ENCODE measurements at regions not wholly inside any gene's neighbourhood (a gene's known extent, or its start where the extent isn't known, plus 50 kb on each side); places are given as distances from the start of the nearest gene placed in this dataset.
"Not testable (repeated sequence)": the region's sequence is repeated elsewhere in the genome, so short reads cannot be mapped to it uniquely, and the experiment has no call there.

DNA sequence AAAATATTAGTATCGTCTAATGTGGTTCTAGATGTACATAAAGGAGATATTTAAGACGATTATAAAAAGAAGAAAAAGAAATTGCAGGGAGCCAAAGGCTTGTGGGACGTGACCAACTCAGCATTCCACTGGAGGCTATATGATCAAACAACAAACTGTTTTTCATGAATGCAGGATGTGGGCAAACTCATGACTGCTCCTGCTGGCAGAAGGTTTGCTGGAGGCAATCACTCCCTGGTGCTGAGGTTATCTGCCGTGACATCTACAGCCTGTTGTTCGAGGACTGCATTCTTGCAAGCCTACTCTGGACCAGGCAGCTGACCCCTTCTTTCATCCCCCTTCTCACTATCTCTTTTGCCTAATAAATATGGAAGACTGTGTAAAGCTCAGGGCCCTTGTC lies 518.1 kb downstream of the UQCRFS1 start:
- FAIRE-seq, result no peak
- no peak for DNase-seq (ENCODE audit: insufficient read length, low spot score)
- TF ChIP-seq TAF1 (IDR thresholded peaks at IDR 0.05; ENCODE audit: low read depth, low read length) (no peak), POLR2A (IDR thresholded peaks at IDR 0.05; ENCODE audit: low read depth, low read length) (no peak), POU2F2 (IDR thresholded peaks at IDR 0.05; ENCODE audit: low read depth, low read length) (no peak), POLR2AphosphoS5 (IDR thresholded peaks at IDR 0.05; ENCODE audit: low read depth, low read length) (no peak), SPI1 (IDR thresholded peaks at IDR 0.05; ENCODE audit: low read depth, low read length) (no peak), PAX5 (IDR thresholded peaks at IDR 0.05; ENCODE audit: insufficient read depth, low read length, severe bottlenecking) (no peak)

DNA sequence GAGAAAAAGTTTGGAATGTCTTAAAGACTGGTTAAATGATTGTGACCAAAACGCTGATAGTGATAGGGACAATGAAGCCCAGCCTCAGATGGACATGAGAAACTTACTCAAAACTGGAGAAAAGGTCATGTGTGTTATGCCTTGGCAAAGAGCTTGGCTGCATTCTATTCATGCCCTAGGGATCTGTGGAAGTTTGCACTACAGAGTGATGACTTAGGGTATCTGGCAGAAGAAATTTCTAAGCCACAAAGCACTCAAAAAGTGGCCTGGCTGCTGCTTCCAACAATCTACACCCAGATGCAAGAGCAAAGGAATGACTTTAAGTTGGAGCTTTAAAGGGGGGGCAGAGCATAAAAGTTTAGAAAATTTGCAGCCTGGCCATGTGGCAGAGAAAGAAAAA lies 521.3 kb downstream of the UQCRFS1 start:
- DNase-seq (ENCODE audit: insufficient read length, low spot score) (no peak), FAIRE-seq (no peak)
- TF ChIP-seq PAX5 (IDR thresholded peaks at IDR 0.05; ENCODE audit: insufficient read depth, low read length, severe bottlenecking) (no peak), POU2F2 (IDR thresholded peaks at IDR 0.05; ENCODE audit: low read depth, low read length) (no peak), POLR2A (IDR thresholded peaks at IDR 0.05; ENCODE audit: low read depth, low read length) (no peak), TAF1 (IDR thresholded peaks at IDR 0.05; ENCODE audit: low read depth, low read length) (no peak), POLR2AphosphoS5 (IDR thresholded peaks at IDR 0.05; ENCODE audit: low read depth, low read length) (no peak), SPI1 (IDR thresholded peaks at IDR 0.05; ENCODE audit: low read depth, low read length) (no peak)

DNA sequence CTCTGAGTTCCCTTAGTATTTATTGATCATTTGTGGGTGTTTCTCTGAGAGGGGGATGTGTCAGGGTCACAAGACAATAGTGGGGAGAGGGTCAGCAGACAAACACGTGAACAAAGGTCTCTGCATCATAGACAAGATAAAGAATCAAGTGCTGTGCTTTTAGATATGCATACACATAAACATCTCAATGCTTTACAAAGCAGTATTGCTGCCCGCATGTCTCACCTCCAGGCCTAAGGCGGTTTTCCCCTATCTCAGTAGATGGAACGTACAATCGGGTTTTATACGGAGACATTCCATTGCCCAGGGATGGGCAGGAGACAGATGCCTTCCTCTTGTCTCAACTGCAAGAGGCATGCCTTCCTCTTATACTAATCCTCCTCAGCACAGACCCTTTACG lies 523.5 kb downstream of the UQCRFS1 start:
- DNase-seq (ENCODE audit: insufficient read length, low spot score); FAIRE-seq: not testable (repeated sequence)

DNA sequence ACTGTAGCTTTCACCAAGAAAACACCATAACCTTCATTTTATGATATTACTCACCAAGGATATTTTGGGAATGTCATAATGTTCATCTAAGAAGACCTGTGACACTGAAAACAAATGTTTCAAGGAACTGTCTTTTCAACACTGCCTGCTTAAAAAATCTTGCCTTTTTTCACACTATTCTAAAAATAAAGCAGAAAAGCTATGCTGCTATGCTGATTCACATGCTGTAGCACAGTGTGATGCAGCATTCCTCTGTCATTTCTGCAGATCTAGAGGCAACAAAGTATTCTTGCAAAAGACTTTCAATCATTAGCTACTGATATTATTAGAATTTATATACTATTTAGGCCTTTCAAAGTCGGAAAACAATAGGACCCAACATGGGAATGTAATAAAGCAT lies 525.7 kb downstream of the UQCRFS1 start:
- TF ChIP-seq TAF1 (IDR thresholded peaks at IDR 0.05; ENCODE audit: low read depth, low read length), result no peak
- TF ChIP-seq PAX5 (IDR thresholded peaks at IDR 0.05; ENCODE audit: insufficient read depth, low read length, severe bottlenecking), result no peak
- TF ChIP-seq POLR2A (IDR thresholded peaks at IDR 0.05; ENCODE audit: low read depth, low read length), result no peak
- no peak for TF ChIP-seq POU2F2 (IDR thresholded peaks at IDR 0.05; ENCODE audit: low read depth, low read length)
- no peak for TF ChIP-seq SPI1 (IDR thresholded peaks at IDR 0.05; ENCODE audit: low read depth, low read length)
- no peak for TF ChIP-seq POLR2AphosphoS5 (IDR thresholded peaks at IDR 0.05; ENCODE audit: low read depth, low read length)
- no peak for DNase-seq (ENCODE audit: insufficient read length, low spot score)
- FAIRE-seq, result no peak

DNA sequence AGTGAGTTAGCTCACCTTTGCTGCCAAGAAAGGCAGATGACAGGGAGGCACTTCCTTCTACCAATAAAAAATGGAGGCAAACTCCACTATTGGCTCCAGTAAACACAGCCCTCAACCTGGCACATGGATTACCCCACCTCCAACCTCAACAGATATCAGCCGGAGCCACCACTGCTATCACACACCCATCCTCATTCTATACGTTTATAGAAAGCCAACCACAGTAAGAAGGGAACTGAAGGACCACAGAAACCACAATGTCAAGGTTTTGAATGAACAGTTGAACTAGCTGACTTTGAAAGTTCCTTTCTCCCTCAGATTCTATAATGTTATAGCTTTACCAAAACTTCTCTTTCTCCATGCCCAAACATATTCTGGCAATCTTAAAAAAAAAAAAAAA lies 526.2 kb downstream of the UQCRFS1 start:
- no peak for TF ChIP-seq TAF1 (IDR thresholded peaks at IDR 0.05; ENCODE audit: low read depth, low read length)
- no peak for TF ChIP-seq POU2F2 (IDR thresholded peaks at IDR 0.05; ENCODE audit: low read depth, low read length)
- no peak for TF ChIP-seq PAX5 (IDR thresholded peaks at IDR 0.05; ENCODE audit: insufficient read depth, low read length, severe bottlenecking)
- TF ChIP-seq POLR2AphosphoS5 (IDR thresholded peaks at IDR 0.05; ENCODE audit: low read depth, low read length), result no peak
- no peak for TF ChIP-seq POLR2A (IDR thresholded peaks at IDR 0.05; ENCODE audit: low read depth, low read length)
- TF ChIP-seq SPI1 (IDR thresholded peaks at IDR 0.05; ENCODE audit: low read depth, low read length), result no peak
- DNase-seq (ENCODE audit: insufficient read length, low spot score) (no peak), FAIRE-seq (no peak)

DNA sequence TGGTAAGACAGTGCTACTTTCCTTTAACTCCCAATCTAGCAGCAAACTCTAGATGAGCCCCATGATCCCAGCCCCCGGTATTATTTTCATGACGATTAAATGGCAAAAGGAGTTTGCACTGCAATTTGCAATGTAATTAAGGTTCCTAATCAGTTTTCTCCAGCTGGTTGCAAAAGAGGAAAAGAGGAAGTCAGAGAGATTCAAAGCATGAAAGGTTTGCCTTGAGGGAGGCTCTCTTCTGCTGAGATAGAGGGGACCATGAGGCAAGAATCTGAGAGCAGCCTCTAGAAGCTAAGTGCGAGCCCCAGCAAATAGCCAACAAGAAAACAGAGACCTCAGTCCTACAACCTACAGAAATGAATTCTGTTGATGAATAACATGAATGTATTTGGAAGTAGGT lies 527.1 kb downstream of the UQCRFS1 start:
- DNase-seq (ENCODE audit: insufficient read length, low spot score) (no peak), FAIRE-seq (no peak)
- TF ChIP-seq POLR2A (IDR thresholded peaks at IDR 0.05; ENCODE audit: low read depth, low read length), result no peak

DNA sequence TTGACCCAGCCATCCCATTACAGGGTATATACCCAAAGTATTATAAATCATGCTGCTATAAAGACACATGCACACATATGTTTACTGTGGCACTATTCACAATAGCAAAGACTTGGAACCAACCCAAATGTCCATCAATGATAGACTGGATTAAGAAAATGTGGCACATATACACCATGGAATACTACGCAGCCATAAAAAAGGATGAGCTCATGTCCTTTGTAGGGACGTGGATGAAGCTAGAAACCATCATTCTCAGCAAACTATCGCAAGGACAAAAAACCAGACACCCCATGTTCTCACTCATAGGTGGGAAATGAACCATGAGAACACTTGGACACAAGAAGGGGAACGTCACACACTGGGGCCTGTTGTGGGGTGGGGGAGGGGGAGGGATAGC lies 527.9 kb downstream of the UQCRFS1 start:
- FAIRE-seq; DNase-seq (ENCODE audit: insufficient read length, low spot score): not testable (repeated sequence)

DNA sequence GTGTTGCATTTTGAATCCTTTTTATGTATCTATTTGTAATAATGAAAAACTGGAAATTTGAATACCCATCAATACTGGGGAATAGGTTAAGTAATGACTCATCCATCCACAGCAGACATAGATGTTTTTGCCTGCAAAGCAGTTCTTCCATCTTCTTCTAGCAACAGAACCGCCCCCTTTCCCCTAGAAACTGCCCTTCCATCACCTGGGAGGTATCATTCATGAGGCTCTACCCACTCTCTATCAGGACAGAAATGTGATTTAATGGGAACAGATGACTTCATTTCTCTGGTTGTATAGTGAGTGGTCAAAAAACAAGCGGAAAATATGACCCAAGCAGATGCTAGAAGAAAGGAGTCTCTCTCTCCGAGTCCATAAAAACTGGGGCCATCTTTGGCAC lies 532.8 kb downstream of the UQCRFS1 start:
- FAIRE-seq (no peak), DNase-seq (ENCODE audit: insufficient read length, low spot score) (no peak)
- TF ChIP-seq PAX5 (IDR thresholded peaks at IDR 0.05; ENCODE audit: insufficient read depth, low read length, severe bottlenecking) (no peak), POLR2AphosphoS5 (IDR thresholded peaks at IDR 0.05; ENCODE audit: low read depth, low read length) (no peak), SPI1 (IDR thresholded peaks at IDR 0.05; ENCODE audit: low read depth, low read length) (no peak)

DNA sequence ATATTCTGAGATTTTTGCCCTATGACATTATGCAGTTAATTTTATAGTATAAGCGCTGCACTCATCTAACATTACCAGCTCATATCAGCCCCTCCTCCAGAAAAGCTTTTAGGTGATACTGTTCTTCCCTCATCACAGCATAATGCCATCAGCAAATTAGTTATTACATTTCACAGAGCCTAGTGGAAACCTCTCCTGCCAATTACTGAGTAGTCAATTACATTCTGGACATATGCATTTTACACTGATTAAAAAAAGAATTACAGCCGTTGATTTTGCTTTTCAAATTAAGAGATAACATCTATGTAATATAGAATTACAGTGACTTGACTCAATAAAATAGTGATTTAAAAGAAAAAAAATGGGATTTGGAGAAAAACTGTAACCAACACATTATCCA lies 542.1 kb downstream of the UQCRFS1 start:
- DNase-seq (ENCODE audit: insufficient read length, low spot score) (no peak), FAIRE-seq (no peak)
- TF ChIP-seq POLR2AphosphoS5 (IDR thresholded peaks at IDR 0.05; ENCODE audit: low read depth, low read length) (no peak), POLR2A (IDR thresholded peaks at IDR 0.05; ENCODE audit: low read depth, low read length) (no peak), SPI1 (IDR thresholded peaks at IDR 0.05; ENCODE audit: low read depth, low read length) (no peak), TAF1 (IDR thresholded peaks at IDR 0.05; ENCODE audit: low read depth, low read length) (no peak), PAX5 (IDR thresholded peaks at IDR 0.05; ENCODE audit: insufficient read depth, low read length, severe bottlenecking) (no peak), POU2F2 (IDR thresholded peaks at IDR 0.05; ENCODE audit: low read depth, low read length) (no peak)

DNA sequence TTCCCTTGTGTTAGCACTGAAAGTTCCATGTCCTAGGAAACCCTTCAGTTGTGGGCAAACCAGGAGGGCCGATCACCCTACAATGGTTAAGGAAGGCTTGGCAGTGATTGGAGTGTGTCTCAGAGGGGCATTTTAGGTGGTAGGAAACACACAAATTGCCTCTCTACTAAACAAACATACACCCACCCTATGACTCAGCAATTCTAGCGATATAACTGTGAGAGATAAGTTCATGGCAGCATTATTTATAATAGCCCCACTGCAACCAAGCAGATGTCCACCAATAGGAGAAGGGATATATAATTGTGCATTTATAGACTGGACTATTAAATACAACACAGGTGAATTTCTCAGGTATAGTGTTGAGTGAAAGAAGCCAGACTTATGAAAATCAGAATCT lies 543.1 kb downstream of the UQCRFS1 start:
- DNase-seq (ENCODE audit: insufficient read length, low spot score), result no peak
- FAIRE-seq, result no peak
- TF ChIP-seq TAF1 (IDR thresholded peaks at IDR 0.05; ENCODE audit: low read depth, low read length), result no peak
- TF ChIP-seq POLR2AphosphoS5 (IDR thresholded peaks at IDR 0.05; ENCODE audit: low read depth, low read length), result no peak
- no peak for TF ChIP-seq POU2F2 (IDR thresholded peaks at IDR 0.05; ENCODE audit: low read depth, low read length)
- TF ChIP-seq POLR2A (IDR thresholded peaks at IDR 0.05; ENCODE audit: low read depth, low read length), result no peak
- TF ChIP-seq PAX5 (IDR thresholded peaks at IDR 0.05; ENCODE audit: insufficient read depth, low read length, severe bottlenecking), result no peak

DNA sequence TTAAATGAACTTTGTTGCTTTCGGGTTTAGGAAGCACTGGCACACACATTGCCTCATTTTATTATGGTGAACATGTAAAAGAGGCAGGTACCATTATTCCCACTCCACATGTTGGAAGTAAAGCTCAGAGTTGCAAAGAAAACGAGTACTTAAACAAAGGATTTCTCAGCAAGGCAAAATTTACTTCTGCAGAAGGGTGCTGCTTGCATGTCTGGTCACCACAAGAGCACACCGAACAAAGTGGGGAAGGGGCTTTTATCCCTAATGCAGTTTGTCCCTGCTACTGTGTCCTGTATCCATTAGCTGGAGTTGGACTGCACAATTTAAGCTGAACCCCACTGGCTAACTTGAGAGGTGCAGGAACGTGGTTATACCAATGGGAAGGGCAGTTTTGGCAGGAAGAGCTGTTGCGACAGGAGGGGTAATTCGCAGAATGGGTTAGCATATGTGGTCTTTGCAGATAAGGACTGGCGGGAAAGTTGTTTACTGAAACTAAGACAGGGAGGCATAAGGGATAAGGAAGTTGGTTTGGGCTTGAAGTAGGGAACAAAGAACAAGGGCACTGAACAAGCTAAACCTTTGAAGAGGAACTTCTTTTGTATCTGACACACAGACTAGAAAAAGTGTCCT lies 545.5 kb downstream of the UQCRFS1 start:
- FAIRE-seq (no peak), DNase-seq (ENCODE audit: insufficient read length, low spot score) (no peak)

More for the DNA sequence above, 545.5 kb downstream of the UQCRFS1 start:
- TF ChIP-seq PAX5 (IDR thresholded peaks at IDR 0.05; ENCODE audit: insufficient read depth, low read length, severe bottlenecking), result no peak
- no peak for TF ChIP-seq POU2F2 (IDR thresholded peaks at IDR 0.05; ENCODE audit: low read depth, low read length)
- TF ChIP-seq SPI1 (IDR thresholded peaks at IDR 0.05; ENCODE audit: low read depth, low read length), result no peak
- no peak for TF ChIP-seq POLR2A (IDR thresholded peaks at IDR 0.05; ENCODE audit: low read depth, low read length)
- no peak for TF ChIP-seq TAF1 (IDR thresholded peaks at IDR 0.05; ENCODE audit: low read depth, low read length)
- no peak for TF ChIP-seq POLR2AphosphoS5 (IDR thresholded peaks at IDR 0.05; ENCODE audit: low read depth, low read length)

All from GM12891 (cell line).